Skin of body (tissue), 1 donor: ENCODE measurements at regions not wholly inside any gene's neighbourhood (a gene's known extent, or its start where the extent isn't known, plus 50 kb on each side); places are given as distances from the start of the nearest gene placed in this dataset.

ENCODE experiments used
- DNase-seq: peaks from one replicate; lab custom pipeline; 2025; lab: John Stamatoyannopoulos, UW

DNA sequence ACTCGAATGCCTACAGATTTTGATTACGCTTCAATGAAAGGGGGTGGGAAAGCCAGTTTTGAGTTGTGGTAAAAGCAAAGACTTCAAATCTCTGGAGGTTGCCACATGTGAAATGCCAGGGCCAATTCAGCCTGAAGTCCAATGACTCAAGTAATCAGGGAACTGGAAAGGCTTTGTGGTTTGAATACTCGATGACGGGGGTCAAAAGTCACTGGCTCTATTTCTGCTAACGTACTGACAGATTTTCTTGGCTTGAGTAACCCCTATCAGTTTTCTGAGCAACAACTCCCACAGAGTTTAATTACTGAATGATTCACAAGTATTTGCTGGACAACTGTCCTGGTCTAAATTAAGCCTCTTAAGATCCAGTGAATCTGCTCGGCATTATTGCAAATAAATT is 152.2 kb downstream of the SIPA1L2 start:
- DNase-seq: no peak

DNA sequence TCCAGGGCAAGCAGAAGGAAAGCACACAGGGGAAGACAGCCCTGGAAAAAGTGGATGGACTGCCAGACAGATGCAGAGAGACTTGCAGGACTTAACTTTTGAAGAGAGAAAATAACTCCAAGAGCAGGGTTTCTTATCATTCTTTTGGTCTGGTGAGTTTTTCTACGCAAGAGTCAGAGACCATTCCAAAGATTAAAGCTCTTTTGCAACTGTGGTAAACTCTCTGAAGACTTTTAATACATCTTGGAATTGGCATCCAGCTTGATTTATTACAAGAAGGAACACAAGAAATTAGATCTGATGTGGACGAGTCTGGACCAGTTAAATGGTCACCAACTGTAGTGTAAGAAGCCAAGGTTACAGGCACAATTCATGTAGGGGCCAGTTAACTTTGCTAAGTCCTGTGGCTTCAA is 153.4 kb downstream of the SIPA1L2 start:
- no peak for DNase-seq

DNA sequence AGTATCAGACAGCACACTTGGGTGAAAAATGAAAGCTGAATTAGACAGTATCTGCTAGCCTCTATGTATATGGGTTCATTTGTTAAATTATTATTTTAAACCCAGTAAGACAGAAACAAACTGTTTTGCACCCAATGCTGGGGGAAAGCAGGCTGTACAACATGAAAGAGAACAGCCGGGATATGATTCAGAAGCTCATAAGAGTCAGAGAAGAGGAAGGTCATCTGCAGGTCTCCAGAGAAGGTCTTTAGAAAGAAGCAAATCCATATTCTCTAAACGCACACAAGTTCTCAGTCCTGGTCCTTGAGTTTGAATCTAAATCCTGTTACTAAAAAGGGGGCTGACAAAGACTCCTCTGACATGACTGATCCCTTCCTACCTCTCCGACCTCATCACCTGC is 155.1 kb downstream of the SIPA1L2 start:
- no peak for DNase-seq

DNA sequence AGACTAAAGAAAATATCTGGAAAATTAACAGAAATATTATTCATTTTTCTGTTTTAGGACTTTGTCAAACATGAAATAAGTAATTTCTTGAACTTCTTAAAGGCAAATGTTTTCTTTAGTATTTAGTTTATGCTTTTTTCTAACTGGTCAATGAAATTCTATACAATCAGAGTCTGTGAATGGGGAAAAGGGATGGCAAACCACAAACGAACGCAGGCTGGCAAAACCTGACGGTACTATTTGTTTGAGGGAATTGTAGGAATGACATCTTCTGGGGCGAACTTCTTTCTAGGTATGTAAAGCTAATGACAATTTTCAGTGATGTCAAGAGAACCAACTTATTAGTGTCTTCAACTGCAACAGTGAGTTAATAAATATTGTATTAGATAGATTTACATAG is 156.0 kb downstream of the SIPA1L2 start:
- DNase-seq: no peak

DNA sequence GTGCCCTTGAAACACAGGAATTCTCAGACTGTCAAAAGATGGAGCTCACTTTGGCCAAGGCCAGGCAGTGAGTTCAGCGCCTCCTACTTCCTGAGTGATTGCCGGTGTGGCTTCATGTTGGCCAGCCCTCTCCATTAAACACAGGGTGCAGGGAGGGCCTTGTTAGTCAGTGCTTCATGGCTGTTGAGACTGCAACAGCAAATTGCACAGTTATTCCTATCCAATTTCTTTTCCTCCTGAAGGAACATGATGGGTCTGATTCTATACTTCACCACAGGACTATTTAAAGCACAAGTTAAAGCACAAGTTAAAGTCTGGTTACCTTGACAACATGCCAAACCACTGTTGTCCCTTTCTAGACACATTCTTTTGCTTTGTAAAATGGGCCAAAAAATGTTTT is 156.6 kb downstream of the SIPA1L2 start:
- DNase-seq: no peak

DNA sequence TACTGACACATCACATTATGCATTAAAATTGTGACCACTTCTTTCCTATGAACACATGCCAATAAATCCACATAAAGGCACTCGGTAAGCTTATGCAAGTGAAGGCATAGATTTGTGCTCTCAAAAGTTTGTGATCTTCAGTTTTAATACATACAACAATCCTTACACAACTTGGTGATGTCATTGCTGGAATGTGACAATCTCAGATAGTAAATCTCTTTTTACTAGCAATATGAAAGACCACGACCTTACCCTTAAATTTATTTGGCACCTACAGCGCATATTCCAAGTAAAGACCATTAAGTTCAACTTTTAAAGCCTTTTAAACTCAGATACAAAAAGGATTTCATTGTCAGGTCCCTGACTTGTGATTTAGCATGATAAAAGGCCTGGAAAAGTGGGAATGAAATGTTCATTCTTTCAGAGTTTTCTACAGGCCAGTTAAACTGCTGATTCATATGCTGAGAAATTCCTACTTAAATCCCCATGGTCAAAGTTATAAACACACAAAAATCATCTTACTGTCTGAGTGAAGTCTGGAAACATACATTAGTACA is 157.4 kb downstream of the SIPA1L2 start:
- DNase-seq: peak; percentile 51

DNA sequence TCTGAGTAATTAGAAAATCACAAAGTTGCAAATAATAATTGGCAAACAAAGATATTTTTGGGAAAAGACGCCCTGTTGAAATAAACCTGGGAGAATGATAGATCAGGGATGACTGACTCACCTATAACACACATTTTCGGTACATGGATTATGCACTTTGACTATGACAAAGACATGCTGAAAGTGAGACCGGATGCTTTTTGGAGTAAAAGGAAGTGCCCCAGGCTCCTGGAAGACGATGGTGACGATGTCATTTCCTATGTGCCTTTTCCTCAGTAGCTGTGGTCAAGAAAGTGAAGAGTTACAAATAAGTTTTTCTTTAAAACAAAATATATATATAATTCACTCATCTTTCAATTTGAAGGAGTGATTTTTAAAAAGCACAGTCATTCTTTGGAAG is 158.7 kb downstream of the SIPA1L2 start:
- no peak for DNase-seq

DNA sequence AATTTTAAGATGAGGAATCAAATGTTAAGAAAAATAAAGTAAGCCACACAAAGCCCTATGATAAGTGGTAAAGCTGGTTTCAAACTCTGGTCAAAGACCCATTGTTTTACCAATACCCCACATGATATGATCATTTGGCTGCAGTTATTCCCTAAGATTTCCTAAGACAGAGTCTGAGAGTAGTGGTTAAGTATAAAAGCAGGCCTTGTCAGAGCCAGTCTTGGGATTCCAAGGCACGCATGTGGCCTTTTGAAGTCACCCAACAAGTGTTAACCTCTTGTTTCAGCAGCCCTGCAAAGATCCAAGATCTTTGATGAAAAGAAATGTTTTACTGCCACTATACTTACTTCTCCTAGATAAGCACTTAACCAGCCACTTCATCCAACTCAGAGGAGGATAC is 159.2 kb downstream of the SIPA1L2 start:
- DNase-seq: no peak

DNA sequence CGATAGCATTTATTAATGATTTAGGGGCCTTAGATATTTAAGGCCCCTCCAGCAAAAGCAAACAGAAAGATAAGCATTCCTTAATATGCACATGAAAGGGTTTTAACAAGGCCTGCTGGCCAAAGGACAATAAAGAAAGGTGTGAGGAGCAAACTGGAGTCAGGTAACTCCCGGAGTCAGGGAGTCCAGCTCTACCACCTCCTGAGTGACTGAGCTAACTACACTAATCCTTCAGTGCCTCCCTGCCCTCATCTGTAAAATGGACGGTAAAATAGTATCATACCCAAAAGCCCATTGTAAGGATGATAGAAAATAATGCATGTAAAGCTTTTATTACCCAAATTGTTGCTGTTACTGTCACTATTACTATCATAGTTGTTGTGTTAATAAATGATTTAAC is 161.7 kb downstream of the SIPA1L2 start:
- DNase-seq: no peak

DNA sequence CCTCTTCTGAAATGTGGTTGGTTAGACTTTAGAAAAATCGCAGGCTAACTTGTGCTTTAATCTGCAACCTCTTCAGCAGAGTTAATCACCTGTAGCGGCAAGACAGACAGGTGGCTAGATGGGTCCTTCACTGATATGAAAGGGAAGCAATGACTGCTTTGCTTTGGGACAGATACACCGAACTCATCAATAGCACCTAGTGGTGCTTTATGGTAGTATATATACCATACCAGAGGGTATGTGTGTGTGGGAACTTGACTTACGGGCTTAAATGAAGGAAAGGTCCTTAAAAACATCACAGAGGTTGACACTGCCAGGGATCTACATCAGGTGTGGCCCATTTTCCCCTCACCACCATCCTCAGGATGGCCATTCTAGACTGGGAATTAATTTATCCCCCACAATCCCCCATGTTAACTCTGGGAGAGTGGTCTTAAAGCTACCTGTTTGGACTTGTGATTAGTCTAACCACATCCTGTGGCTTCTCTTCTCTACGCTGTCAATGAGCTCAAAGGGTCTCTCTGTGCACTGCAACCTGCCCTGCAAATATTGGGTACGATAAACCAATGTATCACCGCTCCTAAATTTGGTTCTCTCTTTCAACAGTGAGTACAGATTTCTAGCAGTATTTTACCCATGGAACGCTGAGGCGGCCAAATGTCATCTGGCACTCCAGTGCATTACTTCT is 162.7 kb downstream of the SIPA1L2 start:
- no peak for DNase-seq

DNA sequence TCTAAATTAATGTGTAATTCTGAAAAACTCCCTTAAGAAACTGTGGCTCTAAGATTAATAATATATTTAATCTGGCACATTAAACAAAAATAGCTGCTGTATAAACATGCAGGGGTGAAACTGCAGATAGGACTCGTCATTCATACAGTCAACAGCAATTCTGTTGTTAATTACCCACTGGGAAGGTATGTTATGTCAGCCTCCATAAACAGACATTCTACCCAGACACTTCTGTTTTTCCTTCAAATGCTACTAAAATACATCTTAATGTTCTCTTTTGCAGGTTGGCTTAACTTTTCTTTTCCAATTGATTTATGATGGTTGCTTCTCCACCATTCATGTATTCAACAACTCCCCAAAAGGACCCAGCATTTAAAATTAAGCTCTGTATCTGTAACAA is 165.6 kb downstream of the SIPA1L2 start:
- DNase-seq: no peak

DNA sequence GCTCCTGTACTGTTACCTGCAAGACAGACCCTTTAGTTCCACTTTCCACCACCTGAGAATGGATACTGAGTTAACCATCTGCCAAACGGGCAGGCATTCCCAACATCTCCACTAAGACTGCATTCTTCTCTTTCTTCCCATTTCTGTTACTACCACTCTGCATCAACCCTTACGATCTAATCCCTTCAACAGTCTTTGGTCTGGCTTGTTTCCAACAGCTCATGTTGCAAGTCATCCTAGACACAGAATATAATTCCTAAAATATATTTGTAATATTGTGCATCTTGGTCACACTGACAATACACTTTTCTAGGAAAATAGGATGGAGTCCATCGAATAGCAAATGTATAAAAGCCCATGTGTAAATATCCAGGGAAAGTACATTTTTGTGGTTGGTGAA is 166.7 kb downstream of the SIPA1L2 start:
- peak; percentile 29 for DNase-seq

DNA sequence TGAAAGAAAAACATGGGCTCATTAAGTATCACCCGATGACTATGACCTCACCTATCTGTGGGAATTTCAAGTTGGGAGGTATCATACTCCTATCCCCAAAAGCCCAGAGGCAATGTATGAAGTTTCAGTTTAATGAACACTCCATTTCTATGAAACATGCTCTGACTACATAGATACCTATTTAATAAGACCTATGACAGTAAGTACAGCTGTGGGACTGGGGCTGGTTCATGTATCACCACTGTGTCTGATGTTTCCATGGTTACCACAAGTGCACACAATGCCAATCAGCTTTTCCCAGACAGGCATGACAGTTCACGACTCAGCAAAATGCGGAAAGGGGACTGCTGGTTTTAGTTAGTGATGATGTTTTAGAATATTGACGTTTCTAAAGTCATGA is 167.7 kb downstream of the SIPA1L2 start:
- peak; percentile 42 for DNase-seq

DNA sequence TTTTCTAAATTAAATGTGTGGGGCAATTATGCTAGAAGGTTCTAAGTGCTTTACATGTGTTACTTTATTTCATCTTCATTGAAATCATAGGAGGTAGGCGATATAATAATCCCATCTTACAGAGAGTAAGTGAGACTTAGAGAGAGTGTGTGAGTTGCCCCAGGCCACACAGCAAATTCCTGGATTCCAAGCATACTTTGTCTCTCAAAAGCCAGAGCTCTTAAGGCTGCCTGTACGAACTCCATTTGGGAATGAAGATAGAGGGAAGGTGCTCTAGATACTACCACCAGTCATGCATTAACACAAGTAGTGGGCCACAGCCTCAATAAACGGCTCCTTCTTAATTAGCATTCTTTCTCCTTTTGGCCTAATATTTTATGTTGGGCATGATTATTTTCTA is 170.1 kb downstream of the SIPA1L2 start:
- no peak for DNase-seq

DNA sequence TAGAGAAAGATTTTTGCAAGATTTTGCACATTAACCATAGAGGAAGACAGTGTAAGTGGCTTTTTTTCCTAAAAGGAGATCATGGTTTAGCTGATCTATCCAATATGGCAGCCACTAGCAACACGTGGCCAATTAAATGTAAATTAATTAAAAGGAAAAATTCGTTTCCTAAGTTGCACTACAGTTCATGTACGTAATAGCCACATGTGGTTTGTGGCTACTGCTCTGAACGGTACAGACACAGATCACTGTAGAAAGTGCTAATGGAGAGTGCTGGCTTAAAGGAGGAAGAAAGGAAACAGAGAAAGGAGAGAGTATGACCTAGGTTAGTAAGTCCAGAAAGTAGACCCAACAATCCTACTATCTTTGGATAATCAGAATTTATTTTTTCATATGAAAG is 170.8 kb downstream of the SIPA1L2 start:
- DNase-seq: no peak

DNA sequence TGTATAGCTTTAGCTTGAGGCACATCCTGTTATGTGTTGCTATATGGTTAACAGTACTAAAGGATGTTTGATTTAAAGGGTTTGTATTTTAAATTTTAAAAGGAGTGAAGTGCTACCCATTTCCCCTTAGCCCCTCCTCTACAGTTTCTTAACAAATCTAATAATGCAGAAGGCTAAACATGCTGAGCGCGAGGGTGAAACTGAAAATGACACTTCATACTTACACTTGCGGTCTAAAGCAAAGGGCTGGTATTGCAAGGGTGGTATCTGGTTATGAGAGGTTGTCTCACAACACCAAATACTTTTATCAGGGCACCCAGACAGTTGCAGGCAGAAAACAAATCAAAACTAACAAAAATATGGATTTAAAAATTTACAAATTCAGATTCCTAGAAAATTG is 172.3 kb downstream of the SIPA1L2 start:
- DNase-seq: no peak

DNA sequence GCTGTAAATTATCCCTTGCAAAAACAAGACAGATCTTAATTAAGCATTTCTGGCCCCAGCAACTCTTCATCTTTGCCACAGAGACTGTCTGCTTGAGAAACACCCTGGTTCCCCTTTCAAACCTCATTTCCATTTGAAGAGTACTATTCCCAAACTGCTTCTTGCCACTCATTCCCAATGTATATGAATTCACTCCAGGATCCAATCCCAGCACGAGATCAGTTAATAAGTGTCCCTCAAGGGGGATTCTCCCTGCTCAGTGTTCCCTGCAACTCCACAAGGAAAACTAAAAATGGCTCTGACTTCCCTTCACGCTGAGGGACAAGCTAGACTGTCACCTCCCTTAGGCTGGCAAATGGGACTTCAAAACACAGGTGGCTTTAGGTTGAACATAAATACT is 173.2 kb downstream of the SIPA1L2 start:
- DNase-seq: no peak

DNA sequence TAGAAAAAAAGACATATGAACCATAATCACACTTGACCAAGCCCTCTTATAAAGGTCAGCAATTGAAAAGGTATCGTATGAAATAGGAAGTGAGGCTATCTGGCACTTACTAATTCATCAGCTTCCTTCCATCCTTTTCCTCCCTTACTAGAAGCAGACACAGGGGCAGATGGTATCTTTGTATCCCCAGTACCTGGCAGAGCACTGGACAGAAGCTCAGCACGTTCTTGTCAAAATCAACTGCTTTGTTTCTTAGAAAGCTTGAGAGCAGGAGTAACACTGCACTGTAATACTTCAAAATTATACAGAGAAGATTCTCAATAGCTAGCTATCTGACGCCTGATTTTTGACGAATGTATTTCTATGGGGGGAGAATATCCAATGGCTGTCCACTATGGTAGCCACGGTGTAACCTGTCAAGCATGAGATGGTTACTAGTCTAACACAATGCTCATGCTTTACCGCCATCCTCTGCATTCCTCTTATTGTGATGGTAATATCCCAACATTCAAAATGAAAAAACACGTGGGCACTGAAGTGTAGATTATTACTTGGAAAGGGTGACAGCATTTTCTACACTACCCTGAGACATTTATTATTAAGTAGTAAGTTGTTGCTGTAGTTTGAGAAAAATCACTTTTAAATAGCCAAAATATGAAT is 175.6 kb downstream of the SIPA1L2 start:
- no peak for DNase-seq

DNA sequence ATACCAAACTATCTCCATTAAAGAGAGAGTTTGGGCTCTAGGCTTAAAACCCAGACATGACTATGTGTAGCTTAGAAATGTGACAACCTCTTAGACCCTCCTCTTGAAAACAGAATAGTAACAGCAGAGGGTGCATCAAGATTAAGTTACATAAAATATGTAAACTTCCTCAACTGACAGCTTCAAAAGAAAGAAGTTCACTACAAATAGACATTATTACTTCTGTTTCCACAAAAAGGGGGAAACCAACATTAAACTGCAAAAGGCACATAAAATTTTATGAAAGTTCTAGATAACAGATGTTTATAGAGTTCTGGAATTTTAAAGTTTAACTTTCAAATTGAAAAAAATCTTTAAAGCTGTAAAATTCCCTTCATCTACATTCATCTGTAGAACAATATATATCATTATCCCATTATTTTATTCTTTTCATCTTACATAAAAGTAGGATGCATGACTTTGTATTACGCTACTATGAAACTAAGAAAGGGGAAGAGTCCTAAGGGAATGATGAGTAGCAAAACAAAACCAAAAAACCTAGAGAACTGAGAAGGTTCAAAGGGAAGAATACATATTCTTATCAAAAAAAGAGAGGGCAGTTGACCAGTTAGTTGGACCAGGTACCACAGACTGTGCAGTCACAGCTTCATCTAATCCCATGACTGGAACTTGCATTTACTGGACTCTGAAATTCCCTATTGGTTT is 177.0 kb downstream of the SIPA1L2 start:
- no peak for DNase-seq

DNA sequence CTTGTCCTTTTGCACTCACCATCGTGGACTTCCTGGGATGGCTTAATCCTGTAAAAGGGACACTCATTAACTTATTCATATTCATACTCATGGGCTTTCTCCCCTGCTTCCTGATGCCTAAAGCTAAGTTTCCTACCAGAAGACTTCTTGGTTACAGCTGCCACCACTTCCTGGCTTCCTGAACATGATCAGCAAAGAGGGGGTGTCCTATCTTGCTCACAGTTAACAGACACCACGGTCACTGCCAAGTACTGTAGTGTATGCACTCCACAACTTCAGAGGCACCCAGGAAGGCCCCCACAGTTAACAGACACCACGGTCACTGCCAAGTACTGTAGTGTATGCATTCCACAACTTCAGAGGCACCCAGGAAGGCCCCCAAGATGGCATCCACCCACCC is 177.8 kb downstream of the SIPA1L2 start:
- no peak for DNase-seq

DNA sequence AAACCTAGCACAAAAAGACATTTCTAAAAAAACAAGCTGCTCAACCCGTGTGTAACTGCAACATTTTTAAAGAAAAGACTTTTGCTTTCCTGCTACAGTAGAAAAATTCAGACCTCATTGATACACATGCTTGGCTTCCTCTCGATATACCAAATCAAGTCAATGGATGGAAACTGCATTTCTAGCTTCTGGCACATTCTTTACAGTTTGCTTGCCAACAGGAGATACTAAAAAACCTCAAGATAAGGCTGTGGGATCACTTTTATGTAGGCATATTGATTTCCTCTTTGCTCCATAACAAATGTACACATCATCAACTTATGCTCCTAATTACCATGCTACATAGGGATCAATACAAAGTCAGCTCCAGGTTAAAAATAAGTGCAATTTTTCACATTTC is 178.4 kb downstream of the SIPA1L2 start:
- DNase-seq: no peak

DNA sequence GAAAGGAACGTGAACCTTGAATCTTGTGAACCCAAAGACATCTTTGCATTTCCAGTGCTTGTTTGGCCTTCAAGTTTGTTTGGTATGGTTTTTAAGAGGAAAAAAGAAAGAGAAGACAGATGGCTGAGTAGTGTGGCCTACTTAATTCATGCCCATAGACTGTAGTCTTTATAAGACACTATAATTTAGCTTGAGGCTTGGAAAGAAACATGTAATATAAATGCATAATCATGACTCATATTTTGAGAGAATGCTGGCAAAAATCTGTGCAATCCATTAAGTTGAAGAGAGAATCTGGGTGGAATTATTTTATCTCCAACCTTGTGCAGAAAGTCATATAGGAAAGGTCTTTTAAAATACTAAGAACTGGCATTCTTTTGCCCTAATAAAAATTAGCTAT is 179.3 kb downstream of the SIPA1L2 start:
- DNase-seq: no peak

DNA sequence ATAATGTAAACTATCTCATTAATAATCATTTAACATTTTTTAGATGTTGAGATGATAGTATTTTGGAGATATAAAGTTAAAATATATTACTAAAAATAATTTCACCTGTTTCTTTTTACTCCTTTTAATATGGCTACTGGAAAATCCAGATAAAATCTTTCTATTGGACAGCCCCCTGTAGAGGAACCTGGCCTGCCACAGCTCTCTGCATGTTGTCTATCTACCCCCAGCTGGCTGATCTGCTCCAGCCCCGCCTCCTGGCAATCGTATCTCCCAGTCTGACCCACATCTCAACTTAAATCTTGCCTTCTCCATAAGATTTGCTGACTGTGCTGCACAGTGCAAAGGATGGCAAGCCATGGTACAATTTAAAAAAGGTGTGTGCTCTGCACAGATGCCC is 182.8 kb downstream of the SIPA1L2 start:
- DNase-seq: no peak
